Uterus (tissue), 3 donors: ENCODE measurements at regions not wholly inside any gene's neighbourhood (a gene's known extent, or its start where the extent isn't known, plus 50 kb on each side); places are given as distances from the start of the nearest gene placed in this dataset.

ENCODE experiments used
- DNase-seq, 2 donors: peaks; one replicate each; pipeline ENCODE4 v3.0.0-alpha.2; 2019 to 2020
- H3K27ac ChIP-seq, 2 donors: fragments of 200-600 bp; sonication (generic); 1 replicate in 1 of 2; 2 replicates in 1 of 2; pipeline ENCODE4 v1.5.1; 2016 to 2018
- H3K27me3 ChIP-seq, 2 donors: fragments of 200-600 bp; sonication (generic); one replicate each; pipeline ENCODE4 v1.5.1; 2018 to 2019; ENCODE audit warnings: control low read depth in 1 of 2
- H3K36me3 ChIP-seq, 2 donors: fragments of 200-600 bp; sonication (generic); one replicate each; pipeline ENCODE4 v1.5.1; 2019; ENCODE audit warnings: control low read depth in 1 of 2
- H3K4me1 ChIP-seq, 2 donors: fragments of 200-600 bp; sonication (generic); one replicate each; pipeline ENCODE4 v1.5.1; 2018 to 2019; ENCODE audit warnings: control low read depth in 1 of 2
- H3K4me3 ChIP-seq, 2 donors: fragments of 200-600 bp; sonication (generic); 1 replicate in 1 of 2; 2 replicates in 1 of 2; pipeline ENCODE4 v1.5.1; 2018 to 2019; ENCODE audit warnings: mild to moderate bottlenecking in 1 of 2
- H3K9me3 ChIP-seq, 2 donors: fragments of 200-600 bp; sonication (generic); one replicate each; pipeline ENCODE4 v1.5.1; 2019; ENCODE audit warnings: control low read depth in 1 of 2
- CTCF ChIP-seq, 4 experiments: fragments of 200-600 bp in 2 of 4; fragments of 450-650 bp in 2 of 4; sonication (generic) in 2 of 4; IDR thresholded peaks; one replicate each; pipeline ENCODE4 v1.5.1; 2016 to 2019; ENCODE audit warnings: antibody characterized with exemption in 4 of 4, mild to moderate bottlenecking in 2 of 4, moderate library complexity in 1 of 4
- POLR2A ChIP-seq, 2 donors: fragments of 450-650 bp; IDR thresholded peaks; one replicate each; pipeline ENCODE4 v1.6.1; 2016; ENCODE audit warnings: antibody characterized with exemption in 2 of 2, mild to moderate bottlenecking in 1 of 2, moderate library complexity in 1 of 2
- intact Hi-C: fragments of 100-400 bp; cut with DNase I; formaldehyde crosslinking; loops from one replicate; pipeline ENCODE4 v1.15.1; 2023; ENCODE audit warnings: low total_unique reads
- donor health status: DM: yes; HTN: yes; CAD: no.

GRCh38 chr3:28738425-28738824 lies 389.8 kb upstream of the AZI2 start:
- intact Hi-C loops, result no loop called here
- TF ChIP-seq POLR2A (IDR thresholded peaks at IDR 0.05) (no peak), CTCF (IDR thresholded peaks at IDR 0.05) (no peak)
- Histone ChIP-seq H3K4me3 (no peak overlapping the region), H3K27me3 (no peaks in the 10 kb centered on the region), H3K4me1 (no peaks in the 10 kb centered on the region), H3K36me3 (no peaks in the 10 kb centered on the region), H3K9me3 (no peaks in the 10 kb centered on the region), H3K27ac (no peak overlapping the region)
- DNase-seq, result no peak

- TF ChIP-seq CTCF (IDR thresholded peaks at IDR 0.05), result no peak
- TF ChIP-seq POLR2A (IDR thresholded peaks at IDR 0.05), result no peak
- Histone ChIP-seq H3K27me3 (no peaks in the 10 kb centered on the region), H3K9me3 (no peaks in the 10 kb centered on the region), H3K36me3 (no peaks in the 10 kb centered on the region), H3K4me3 (no peak overlapping the region), H3K4me1 (no peaks in the 10 kb centered on the region), H3K27ac (no peak overlapping the region)
- DNase-seq, result no peak
- intact Hi-C loops, result no loop called here
Observed at GRCh38 chr3:28739647-28740046, 391.0 kb upstream of the AZI2 start.

- DNase-seq, result no peak
- Histone ChIP-seq H3K36me3 (no peaks in the 10 kb centered on the region), H3K4me3 (no peak overlapping the region), H3K27me3 (no peaks in the 10 kb centered on the region), H3K27ac (no peak overlapping the region), H3K9me3 (no peaks in the 10 kb centered on the region), H3K4me1 (no peaks in the 10 kb centered on the region)
- no peak for TF ChIP-seq CTCF (IDR thresholded peaks at IDR 0.05)
- no peak for TF ChIP-seq POLR2A (IDR thresholded peaks at IDR 0.05)
- intact Hi-C loops, result no loop called here
Observed at GRCh38 chr3:28743271-28743670, 394.6 kb upstream of the AZI2 start.

GRCh38 chr3:28743831-28744230 lies 395.2 kb upstream of the AZI2 start:
- Histone ChIP-seq H3K4me1 (no peaks in the 10 kb centered on the region), H3K27ac (no peak overlapping the region), H3K36me3 (no peaks in the 10 kb centered on the region), H3K9me3 (no peaks in the 10 kb centered on the region), H3K27me3 (no peaks in the 10 kb centered on the region), H3K4me3 (no peak overlapping the region)
- no peak for TF ChIP-seq POLR2A (IDR thresholded peaks at IDR 0.05)
- TF ChIP-seq CTCF (IDR thresholded peaks at IDR 0.05), result no peak
- intact Hi-C loops, result no loop called here
- no peak for DNase-seq

GRCh38 chr3:28745436-28745835 lies 396.8 kb upstream of the AZI2 start:
- no peaks in the 10 kb centered on the region for H3K4me1 ChIP-seq
- H3K36me3 ChIP-seq, result no peaks in the 10 kb centered on the region
- H3K4me3 ChIP-seq, result no peak overlapping the region
- H3K27ac ChIP-seq, result no peak overlapping the region
- no peaks in the 10 kb centered on the region for H3K9me3 ChIP-seq
- DNase-seq, result no peak
- intact Hi-C loops, result no loop called here
- no peak for TF ChIP-seq POLR2A (IDR thresholded peaks at IDR 0.05)
- H3K27me3 ChIP-seq, result no peaks in the 10 kb centered on the region

GRCh38 chr3:28745916-28746617 lies 397.4 kb upstream of the AZI2 start:
- Histone ChIP-seq H3K9me3 (no peaks in the 10 kb centered on the region), H3K27ac (no peak overlapping the region), H3K4me1 (no peaks in the 10 kb centered on the region), H3K4me3 (no peak overlapping the region), H3K27me3 (no peaks in the 10 kb centered on the region), H3K36me3 (no peaks in the 10 kb centered on the region)
- TF ChIP-seq POLR2A (IDR thresholded peaks at IDR 0.05), result no peak
- intact Hi-C loops, result no loop called here
- DNase-seq, result no peak
